Psoas muscle (tissue), 7 donors: ENCODE measurements at regions not wholly inside any gene's neighbourhood (a gene's known extent, or its start where the extent isn't known, plus 50 kb on each side); places are given as distances from the start of the nearest gene placed in this dataset.

Experiments
- ATAC-seq, 4 donors: fragments of 200-7000 bp; cut with Tn5 transposase; one replicate each; pipeline ENCODE4 v1.9.1; 2020; ENCODE audit warnings: moderate library complexity in 3 of 4, mild to moderate bottlenecking in 2 of 4
- DNase-seq, 2 donors: peaks; one replicate each; pipeline ENCODE4 v3.0.0-alpha.2; 2020
- H3K27ac ChIP-seq: fragments of 200-600 bp; one replicate; pipeline ENCODE4 v1.8.0; 2022
- H3K27me3 ChIP-seq, 3 donors: fragments of 200-600 bp in 1 of 3; one replicate each; pipeline versions ENCODE4 v1.6.1 to v1.8.0; 2013 to 2022; ENCODE audit warnings: low read length in 2 of 3, mild to moderate bottlenecking in 2 of 3, moderate library complexity in 1 of 3; ENCODE audit not compliant: insufficient read depth in 3 of 3
- H3K36me3 ChIP-seq, 2 donors: fragments of 200-600 bp in 1 of 2; one replicate each; pipeline versions ENCODE4 v1.6.1 to v1.8.0; 2013 to 2022; ENCODE audit warnings: low read depth in 1 of 2, mild to moderate bottlenecking in 1 of 2, moderate library complexity in 1 of 2; ENCODE audit not compliant: insufficient read depth in 1 of 2
- H3K4me1 ChIP-seq: fragments of 200-600 bp; one replicate; pipeline ENCODE4 v1.8.0; 2022
- H3K4me3 ChIP-seq: fragments of 200-600 bp; one replicate; pipeline ENCODE4 v1.8.0; 2022; ENCODE audit warnings: mild to moderate bottlenecking
- H3K9me3 ChIP-seq: fragments of 200-600 bp; one replicate; pipeline ENCODE4 v1.8.0; 2022
- WGBS, 3 donors: extraction: QIAGEN DNeasy Blood & Tissue Kit; methylation state at CpG; one replicate each; pipeline versions ENCODE4 v1.1.6 to v1.1.7; 2013; 5-methylcytosine and 5-hydroxymethylcytosine counted together
- intact Hi-C, 2 donors: fragments of 100-400 bp; cut with DNase I; formaldehyde crosslinking; loops; one replicate each; pipeline versions ENCODE4 v1.11.0 to v1.14.2; 2022
- TF ChIP-seq, protein P1 (sequence below): fragments of 200-600 bp; IDR thresholded peaks from one replicate; pipeline ENCODE4 v1.8.0; 2022; ENCODE audit warnings: antibody characterized with exemption
- donor health status: healthy with polysubstance abuse.
- donor health status: DM: no; HTN: no; CAD: no; lungs with moderate emphysema.
- donor health status: Bipolar disorder and iron deficiency.
- donor health status: healthy.
- donor health status: DM: yes; HTN: yes; CAD: no.
- donor health status: DM: no; HTN: no; CAD: no.
- donor health status: DM: yes; HTN: yes; CAD: no.

DNA sequence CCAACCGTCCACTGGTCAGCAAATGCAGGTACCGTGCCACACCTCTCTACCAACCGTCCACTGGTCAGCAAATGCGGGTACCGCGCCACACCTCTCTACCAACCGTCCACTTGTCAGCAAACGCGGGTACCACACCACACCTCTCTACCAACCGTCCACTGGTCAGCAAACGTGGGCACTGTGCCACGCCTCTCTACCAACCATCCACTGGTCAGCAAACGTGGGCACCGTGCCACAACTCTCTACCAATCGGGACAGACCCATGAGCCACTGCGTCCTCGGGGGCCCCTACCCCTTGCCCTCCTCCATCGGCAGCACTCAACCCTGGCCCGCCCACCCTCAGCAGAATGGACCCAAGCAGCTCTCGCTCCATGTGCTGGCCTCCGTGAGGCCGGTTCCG is 226.4 kb upstream of the SALL3 start:
- Histone ChIP-seq H3K36me3 (no peaks in the 10 kb centered on the region), H3K4me1 (no peaks in the 10 kb centered on the region), H3K27me3 (no peaks in the 10 kb centered on the region), H3K4me3 (no peak overlapping the region), H3K27ac (no peak overlapping the region), H3K9me3 (no peaks in the 10 kb centered on the region)
- DNase-seq (no peak), ATAC-seq (no peak)
- 91 to 93% (median 92%) methylated on average over 23 of the region's 23 CpGs for WGBS, 3 donors
- intact Hi-C loops: no loop called here
- TF ChIP-seq, protein P1, sequence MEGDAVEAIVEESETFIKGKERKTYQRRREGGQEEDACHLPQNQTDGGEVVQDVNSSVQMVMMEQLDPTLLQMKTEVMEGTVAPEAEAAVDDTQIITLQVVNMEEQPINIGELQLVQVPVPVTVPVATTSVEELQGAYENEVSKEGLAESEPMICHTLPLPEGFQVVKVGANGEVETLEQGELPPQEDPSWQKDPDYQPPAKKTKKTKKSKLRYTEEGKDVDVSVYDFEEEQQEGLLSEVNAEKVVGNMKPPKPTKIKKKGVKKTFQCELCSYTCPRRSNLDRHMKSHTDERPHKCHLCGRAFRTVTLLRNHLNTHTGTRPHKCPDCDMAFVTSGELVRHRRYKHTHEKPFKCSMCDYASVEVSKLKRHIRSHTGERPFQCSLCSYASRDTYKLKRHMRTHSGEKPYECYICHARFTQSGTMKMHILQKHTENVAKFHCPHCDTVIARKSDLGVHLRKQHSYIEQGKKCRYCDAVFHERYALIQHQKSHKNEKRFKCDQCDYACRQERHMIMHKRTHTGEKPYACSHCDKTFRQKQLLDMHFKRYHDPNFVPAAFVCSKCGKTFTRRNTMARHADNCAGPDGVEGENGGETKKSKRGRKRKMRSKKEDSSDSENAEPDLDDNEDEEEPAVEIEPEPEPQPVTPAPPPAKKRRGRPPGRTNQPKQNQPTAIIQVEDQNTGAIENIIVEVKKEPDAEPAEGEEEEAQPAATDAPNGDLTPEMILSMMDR: no peak

DNA sequence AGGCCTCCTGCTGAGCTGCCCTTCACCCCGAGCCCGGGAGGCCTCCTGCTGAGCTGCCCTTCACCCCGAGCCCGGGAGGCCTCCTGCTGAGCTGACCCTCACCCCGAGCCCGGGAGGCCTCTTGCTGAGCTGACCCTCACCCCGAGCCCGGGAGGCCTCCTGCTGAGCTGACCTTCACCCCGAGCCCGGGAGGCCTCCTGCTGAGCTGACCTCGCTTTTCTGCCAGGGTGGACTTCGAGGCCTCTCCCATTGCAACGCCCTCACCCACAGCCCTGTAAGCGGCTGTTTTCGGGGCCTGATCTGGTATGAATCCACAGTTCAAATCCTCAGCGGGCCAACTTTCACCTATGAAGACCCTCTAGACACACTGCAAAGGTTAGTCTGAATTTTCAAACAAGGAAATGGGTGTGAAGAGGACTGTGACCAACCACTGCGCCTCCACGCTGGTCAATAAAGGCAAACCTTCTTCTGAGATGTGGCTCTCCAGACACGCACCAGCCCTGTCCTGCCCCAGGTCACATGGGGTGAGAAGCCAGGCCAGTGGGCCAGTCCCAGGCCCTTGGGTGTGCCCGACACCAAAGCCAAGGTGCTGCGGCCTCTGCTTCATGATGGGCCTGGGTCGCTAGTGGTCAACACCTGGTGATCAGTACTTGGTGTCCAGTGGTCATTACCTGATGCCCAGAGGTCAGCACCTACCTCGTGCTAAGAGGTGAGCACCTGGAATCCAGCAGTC is 225.1 kb upstream of the SALL3 start:
- WGBS, 3 donors: 91 to 93% (median 92%) methylated on average over 19 to 23 of the region's 23 CpGs
- DNase-seq (no peak), ATAC-seq (no peak)
- Histone ChIP-seq H3K9me3 (no peaks in the 10 kb centered on the region), H3K4me1 (no peaks in the 10 kb centered on the region), H3K4me3 (no peak overlapping the region), H3K36me3 (no peaks in the 10 kb centered on the region), H3K27ac (no peak overlapping the region), H3K27me3 (no peaks in the 10 kb centered on the region)
- intact Hi-C loops: no loop called here
- TF ChIP-seq, protein P1: no peak

DNA sequence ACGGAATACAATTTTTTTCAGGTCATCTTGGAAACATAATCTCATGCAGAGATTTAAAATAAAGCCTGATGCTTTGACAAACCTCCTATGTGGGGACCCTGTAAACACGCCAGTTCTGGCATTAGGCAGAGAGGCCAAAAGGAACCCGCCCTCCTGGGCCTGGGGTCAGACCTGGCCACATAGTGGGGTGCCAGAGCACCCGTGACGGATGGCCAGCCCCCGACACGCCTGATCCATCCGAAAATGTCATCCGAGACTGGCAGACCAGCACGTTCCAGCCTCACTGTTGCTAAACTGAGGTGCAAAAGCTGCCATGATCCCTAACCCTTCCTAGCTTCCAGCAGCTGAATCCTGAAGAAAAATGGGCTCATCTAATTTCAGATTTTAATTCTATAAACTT is 222.6 kb upstream of the SALL3 start:
- Histone ChIP-seq H3K4me3 (no peak overlapping the region), H3K27me3 (no peaks in the 10 kb centered on the region), H3K36me3 (no peaks in the 10 kb centered on the region), H3K9me3 (no peaks in the 10 kb centered on the region), H3K4me1 (no peaks in the 10 kb centered on the region), H3K27ac (no peak overlapping the region)
- TF ChIP-seq, protein P1: no peak
- intact Hi-C loops: no loop called here
- no peak for ATAC-seq
- WGBS, 3 donors: 40 to 47% (median 43%) methylated on average over 10 of the region's 10 CpGs
- DNase-seq: no peak

DNA sequence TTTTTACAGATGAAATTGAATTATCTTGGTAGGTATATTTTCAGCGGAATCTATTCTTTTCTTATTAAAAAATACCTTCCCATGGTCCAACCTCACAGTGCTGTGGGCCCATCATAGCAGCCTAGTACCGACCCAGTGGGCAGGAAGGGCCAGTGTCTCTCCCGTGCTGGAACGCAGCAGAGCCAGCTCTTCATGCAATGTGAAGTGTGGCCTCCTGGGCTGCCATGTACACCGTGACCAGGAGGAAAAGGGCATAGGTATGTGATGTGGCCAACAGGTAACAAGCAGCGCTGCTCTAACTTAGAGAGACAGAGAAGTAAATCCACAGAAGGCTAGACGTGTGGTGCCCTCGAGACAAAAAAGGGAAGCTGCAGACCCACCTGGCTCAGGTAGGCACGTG is 221.1 kb upstream of the SALL3 start:
- Histone ChIP-seq H3K4me3 (no peak overlapping the region), H3K9me3 (no peaks in the 10 kb centered on the region), H3K36me3 (no peaks in the 10 kb centered on the region), H3K27ac (no peak overlapping the region), H3K27me3 (no peaks in the 10 kb centered on the region), H3K4me1 (no peaks in the 10 kb centered on the region)
- ATAC-seq: no peak
- no peak for DNase-seq
- intact Hi-C loops: no loop called here
- 80 to 84% (median 84%) methylated on average over 9 of the region's 9 CpGs for WGBS, 3 donors
- TF ChIP-seq, protein P1: no peak

DNA sequence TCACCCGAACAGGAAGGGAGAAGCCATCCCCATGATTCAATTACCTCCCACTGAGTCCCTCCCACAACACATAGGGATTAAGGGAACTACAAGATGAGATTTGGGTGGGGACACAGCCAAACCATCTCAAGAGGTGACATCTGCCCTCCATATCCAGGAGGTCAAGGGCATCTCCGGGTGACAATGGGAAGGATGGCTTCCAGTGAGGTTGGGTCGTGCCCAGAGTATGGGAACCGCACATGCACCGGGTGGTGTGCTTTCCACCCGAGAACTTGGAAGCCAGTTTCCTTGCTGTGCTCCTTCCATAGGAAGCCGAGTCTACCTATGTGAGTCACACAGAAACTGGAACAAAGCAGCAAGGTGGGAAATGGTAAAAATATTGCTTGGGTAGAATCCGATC is 216.9 kb upstream of the SALL3 start:
- no peaks in the 10 kb centered on the region for H3K36me3 ChIP-seq
- TF ChIP-seq, protein P1: no peak
- intact Hi-C loops: loop anchor here in 1 of 2 donors (10.0 kb wide), 1 partner anchor 62 kb away; no protein-coding TSS in a partner anchor
- 90 to 92% (median 92%) methylated on average over 8 of the region's 8 CpGs for WGBS, 3 donors
- H3K27ac ChIP-seq: no peak overlapping the region
- no peaks in the 10 kb centered on the region for H3K9me3 ChIP-seq
- ATAC-seq (no peak), DNase-seq (no peak)
- no peaks in the 10 kb centered on the region for H3K4me1 ChIP-seq
- H3K27me3 ChIP-seq: peaks cover 0 to 7% (median 0%) of the 10 kb centered on the region in 3 donors
- H3K4me3 ChIP-seq: no peak overlapping the region
